SJSA1 (cell line): ENCODE measurements at regions not wholly inside any gene's neighbourhood (a gene's known extent, or its start where the extent isn't known, plus 50 kb on each side); places are given as distances from the start of the nearest gene placed in this dataset.
"Not testable (repeated sequence)": the region's sequence is repeated elsewhere in the genome, so short reads cannot be mapped to it uniquely, and the experiment has no call there.

Source experiments
- DNase-seq, 2 experiments: peaks; one replicate each; pipeline ENCODE4 v3.0.0-alpha.2; 2015 to 2020; ENCODE audit warnings: low spot score in 2 of 2, low read depth in 1 of 2
- H3K27ac ChIP-seq: fragments of 250-450 bp; sonication (Bioruptor Pico); 2 replicates; pipeline ENCODE4 v1.5.1; 2020; ENCODE audit warnings: mild to moderate bottlenecking, moderate library complexity
- H3K27me3 ChIP-seq: fragments of 250-450 bp; sonication (Bioruptor Pico); replicated peaks from 2 replicates; pipeline ENCODE4 v1.5.1; 2020; ENCODE audit warnings: mild to moderate bottlenecking, moderate library complexity
- H3K36me3 ChIP-seq: fragments of 250-450 bp; sonication (Bioruptor Pico); 2 replicates; pipeline ENCODE4 v1.5.1; 2020; ENCODE audit warnings: mild to moderate bottlenecking
- H3K4me1 ChIP-seq: fragments of 250-450 bp; sonication (Bioruptor Pico); replicated peaks from 2 replicates; pipeline ENCODE4 v1.6.1; 2021; ENCODE audit warnings: mild to moderate bottlenecking
- H3K4me3 ChIP-seq: fragments of 250-450 bp; sonication (Bioruptor Pico); 2 replicates; pipeline ENCODE4 v1.5.1; 2020; ENCODE audit warnings: mild to moderate bottlenecking
- H3K9me3 ChIP-seq: fragments of 250-450 bp; sonication (Bioruptor Pico); replicated peaks from 2 replicates; pipeline ENCODE4 v1.5.1; 2020; ENCODE audit warnings: mild to moderate bottlenecking

GRCh38 chr6:19219931-19220330 is 617.2 kb upstream of the ID4 start:
- H3K4me3 ChIP-seq = no peak overlapping the region
- no peaks in the 10 kb centered on the region for H3K4me1 ChIP-seq
- H3K9me3 ChIP-seq = no peaks in the 10 kb centered on the region
- no peak for DNase-seq
- no peaks in the 10 kb centered on the region for H3K27me3 ChIP-seq
- no peak overlapping the region for H3K27ac ChIP-seq
- H3K36me3 ChIP-seq = no peaks in the 10 kb centered on the region

DNA sequence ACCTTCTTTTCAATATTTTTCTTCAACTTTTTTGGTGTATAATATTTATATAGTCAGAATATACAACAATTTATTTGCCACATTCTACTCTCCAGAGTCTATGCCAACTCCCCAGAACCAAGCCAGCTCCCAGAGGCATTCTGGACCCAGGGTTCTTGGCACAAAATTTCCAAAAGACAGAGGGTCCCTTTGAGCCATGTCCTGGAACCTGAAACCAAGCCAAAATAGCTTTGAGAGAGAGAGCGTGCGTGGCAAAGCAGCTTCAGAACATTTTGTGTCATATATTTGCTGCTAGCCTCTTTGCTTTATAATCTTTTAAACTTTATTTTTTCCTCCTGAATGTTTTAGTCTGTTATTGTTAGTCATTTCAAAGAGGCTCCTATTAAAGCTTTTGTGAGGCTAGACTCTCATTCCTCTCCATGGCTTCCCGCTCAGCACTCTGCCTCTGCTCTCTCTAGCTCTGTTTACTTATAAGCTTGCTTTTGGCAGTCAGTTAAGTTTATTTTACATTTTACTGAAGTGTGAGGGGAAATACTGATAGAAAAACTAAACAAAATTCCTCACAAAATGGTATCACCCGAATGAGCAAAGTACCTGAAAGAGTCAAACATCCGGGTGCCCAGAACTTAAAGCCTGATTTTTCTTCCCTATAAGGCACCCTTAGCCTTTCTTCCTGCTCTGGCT is 605.1 kb upstream of the ID4 start:
- no peaks in the 10 kb centered on the region for H3K4me1 ChIP-seq
- no peaks in the 10 kb centered on the region for H3K27me3 ChIP-seq
- no peaks in the 10 kb centered on the region for H3K9me3 ChIP-seq
- DNase-seq = no peak
- H3K36me3 ChIP-seq = no peaks in the 10 kb centered on the region
- H3K27ac ChIP-seq = no peak overlapping the region
- no peak overlapping the region for H3K4me3 ChIP-seq

DNA sequence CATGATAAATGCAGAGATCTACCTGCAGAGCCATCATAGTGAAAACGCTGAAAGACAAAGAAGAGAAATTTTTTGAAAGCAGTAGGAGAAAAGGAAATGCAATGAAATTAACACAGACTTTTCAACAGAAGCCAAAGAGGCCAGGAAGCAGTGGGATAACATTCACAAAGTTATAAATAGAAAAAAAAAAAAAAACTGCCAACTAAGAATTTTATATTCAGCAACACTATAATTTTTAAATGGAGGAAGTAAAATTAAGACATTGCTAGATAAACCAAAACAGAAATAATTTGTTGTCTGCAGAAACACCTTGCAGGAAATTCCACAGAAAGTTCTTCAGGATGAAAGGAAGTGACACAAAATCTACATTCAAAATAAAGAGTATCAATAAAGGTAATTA is 591.5 kb upstream of the ID4 start:
- DNase-seq = no peak
- Histone ChIP-seq H3K36me3 (no peaks in the 10 kb centered on the region), H3K4me1 (no peaks in the 10 kb centered on the region), H3K4me3 (no peak overlapping the region), H3K27ac (no peak overlapping the region), H3K27me3 (no peaks in the 10 kb centered on the region), H3K9me3 (no peaks in the 10 kb centered on the region)

- not testable (repeated sequence) for H3K36me3 ChIP-seq
These were observed 590.0 kb upstream of the ID4 start for GRCh38 chr6:19247181-19247580.

GRCh38 chr6:19256123-19256522 is 581.0 kb upstream of the ID4 start:
- not testable (repeated sequence) for DNase-seq, H3K36me3 ChIP-seq

More at GRCh38 chr6:19247181-19247580, 590.0 kb upstream of the ID4 start:
- not testable (repeated sequence) for H3K4me1 ChIP-seq, H3K27me3 ChIP-seq, H3K4me3 ChIP-seq, H3K27ac ChIP-seq, DNase-seq, H3K9me3 ChIP-seq

DNA sequence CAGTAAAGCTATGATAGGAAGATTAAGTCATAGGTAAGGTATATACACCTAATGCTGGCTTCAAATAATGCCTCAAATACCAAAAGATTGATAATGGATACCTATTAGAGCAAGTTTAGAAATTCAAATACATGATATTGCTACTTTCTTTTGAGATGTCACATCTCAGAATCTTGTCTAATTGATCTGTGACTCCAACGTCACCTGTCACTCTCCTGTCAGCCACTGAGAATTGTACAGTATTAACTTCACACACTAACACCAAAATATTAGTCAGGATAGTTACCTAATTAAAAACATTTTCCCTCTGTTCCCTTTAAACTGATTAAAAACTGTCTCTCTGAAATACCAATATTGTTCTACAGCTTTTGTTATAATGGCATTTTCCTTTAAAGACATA is 575.5 kb upstream of the ID4 start:
- Histone ChIP-seq H3K36me3 (no peaks in the 10 kb centered on the region), H3K27me3 (no peaks in the 10 kb centered on the region), H3K4me1 (no peaks in the 10 kb centered on the region), H3K9me3 (no peaks in the 10 kb centered on the region), H3K27ac (no peak overlapping the region), H3K4me3 (no peak overlapping the region)
- DNase-seq = no peak

More at GRCh38 chr6:19256123-19256522, 581.0 kb upstream of the ID4 start:
- not testable (repeated sequence) for H3K4me1 ChIP-seq, H3K9me3 ChIP-seq, H3K27ac ChIP-seq, H3K4me3 ChIP-seq, H3K27me3 ChIP-seq

GRCh38 chr6:19268117-19268516 is 569.1 kb upstream of the ID4 start:
- no peak for DNase-seq
- no peaks in the 10 kb centered on the region; the same call in 1 of the 2 replicates for H3K9me3 ChIP-seq
- H3K4me3 ChIP-seq = no peak overlapping the region
- H3K36me3 ChIP-seq = no peaks in the 10 kb centered on the region
- H3K4me1 ChIP-seq = no peaks in the 10 kb centered on the region
- H3K27me3 ChIP-seq = no peaks in the 10 kb centered on the region
- no peak overlapping the region for H3K27ac ChIP-seq

- DNase-seq = no peak
- no peak overlapping the region for H3K4me3 ChIP-seq
- H3K4me1 ChIP-seq = no peaks in the 10 kb centered on the region
- no peaks in the 10 kb centered on the region; the same call in 1 of the 2 replicates for H3K9me3 ChIP-seq
- H3K36me3 ChIP-seq = no peaks in the 10 kb centered on the region
- H3K27ac ChIP-seq = no peak overlapping the region
- no peaks in the 10 kb centered on the region for H3K27me3 ChIP-seq
These were observed 568.5 kb upstream of the ID4 start for GRCh38 chr6:19268718-19269117.

- Histone ChIP-seq H3K27me3 (no peaks in the 10 kb centered on the region), H3K4me1 (no peaks in the 10 kb centered on the region), H3K4me3 (no peak overlapping the region), H3K9me3 (no peaks in the 10 kb centered on the region; the same call in 1 of the 2 replicates), H3K36me3 (no peaks in the 10 kb centered on the region), H3K27ac (no peak overlapping the region)
- no peak for DNase-seq
These were observed 567.8 kb upstream of the ID4 start for GRCh38 chr6:19269341-19269898.

DNA sequence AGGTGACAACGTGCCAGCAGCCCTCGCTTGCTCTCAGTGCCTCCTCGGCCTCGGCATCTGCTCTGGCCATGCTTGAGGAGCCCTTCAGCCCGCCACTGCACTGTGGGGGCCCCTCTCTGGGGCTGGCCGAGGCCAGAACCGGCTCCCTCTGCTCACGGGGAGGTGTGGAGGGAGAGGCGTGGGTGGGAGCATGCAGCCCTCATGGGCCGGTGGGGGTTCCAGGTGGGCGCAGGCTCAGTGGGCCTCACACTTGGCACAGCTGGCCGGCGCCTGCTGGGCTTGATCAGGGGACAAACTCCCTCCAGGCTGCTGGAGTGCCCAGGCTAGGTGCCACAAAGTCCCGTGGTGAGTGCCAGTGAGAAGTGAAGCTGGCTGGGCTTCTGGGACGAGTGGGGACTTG is 566.6 kb upstream of the ID4 start:
- no peak overlapping the region for H3K4me3 ChIP-seq
- no peak for DNase-seq
- no peak overlapping the region for H3K27ac ChIP-seq
- H3K9me3 ChIP-seq = no peaks in the 10 kb centered on the region; the same call in 1 of the 2 replicates
- H3K27me3 ChIP-seq = no peaks in the 10 kb centered on the region
- no peaks in the 10 kb centered on the region for H3K4me1 ChIP-seq
- H3K36me3 ChIP-seq = no peaks in the 10 kb centered on the region

DNA sequence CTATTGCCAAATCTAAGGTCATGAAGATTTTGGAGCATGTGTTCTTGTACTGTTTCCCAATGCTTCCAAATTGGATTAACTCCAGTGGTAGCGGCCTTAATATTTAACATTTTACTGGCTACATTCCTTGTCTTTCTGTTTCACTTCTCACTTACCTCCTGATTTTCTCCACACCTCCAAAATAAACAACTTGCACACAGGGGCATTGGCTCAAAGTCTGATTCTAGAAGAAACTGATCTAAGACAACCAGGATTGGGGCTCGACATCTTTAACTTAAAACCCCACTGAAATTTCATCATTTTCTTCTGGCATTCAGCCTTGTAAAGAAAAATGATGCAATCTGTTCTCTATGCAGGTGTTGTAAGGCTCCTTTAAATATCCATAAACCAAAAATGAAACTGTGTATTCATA is 557.9 kb upstream of the ID4 start:
- H3K9me3 ChIP-seq = no peaks in the 10 kb centered on the region
- no peaks in the 10 kb centered on the region for H3K27me3 ChIP-seq
- H3K4me1 ChIP-seq = no peaks in the 10 kb centered on the region
- no peak overlapping the region for H3K27ac ChIP-seq
- DNase-seq = no peak
- no peaks in the 10 kb centered on the region for H3K36me3 ChIP-seq
- no peak overlapping the region for H3K4me3 ChIP-seq

- H3K4me3 ChIP-seq = no peak overlapping the region
- DNase-seq = no peak
- no peaks in the 10 kb centered on the region for H3K9me3 ChIP-seq
- H3K4me1 ChIP-seq = no peaks in the 10 kb centered on the region
- H3K36me3 ChIP-seq = no peaks in the 10 kb centered on the region
- H3K27ac ChIP-seq = no peak overlapping the region
- no peaks in the 10 kb centered on the region for H3K27me3 ChIP-seq
These were observed 549.2 kb upstream of the ID4 start for GRCh38 chr6:19287928-19288327.

GRCh38 chr6:19289457-19289856 is 547.7 kb upstream of the ID4 start:
- H3K4me3 ChIP-seq = no peak overlapping the region
- no peaks in the 10 kb centered on the region for H3K4me1 ChIP-seq
- H3K27ac ChIP-seq = no peak overlapping the region
- no peaks in the 10 kb centered on the region for H3K9me3 ChIP-seq
- H3K27me3 ChIP-seq = no peaks in the 10 kb centered on the region
- H3K36me3 ChIP-seq = no peaks in the 10 kb centered on the region
- no peak for DNase-seq

- no peaks in the 10 kb centered on the region for H3K9me3 ChIP-seq
- H3K4me1 ChIP-seq = no peaks in the 10 kb centered on the region
- H3K36me3 ChIP-seq = no peaks in the 10 kb centered on the region
- no peak for DNase-seq
- no peak overlapping the region for H3K27ac ChIP-seq
- H3K27me3 ChIP-seq = no peaks in the 10 kb centered on the region
- H3K4me3 ChIP-seq = no peak overlapping the region
These were observed 539.3 kb upstream of the ID4 start for GRCh38 chr6:19297880-19298279.

- Histone ChIP-seq H3K9me3 (no peaks in the 10 kb centered on the region), H3K4me3 (no peak overlapping the region), H3K36me3 (no peaks in the 10 kb centered on the region), H3K27ac (no peak overlapping the region), H3K4me1 (no peaks in the 10 kb centered on the region), H3K27me3 (no peaks in the 10 kb centered on the region)
- DNase-seq = no peak
These were observed 538.7 kb upstream of the ID4 start for GRCh38 chr6:19298421-19298820.
